ENCODE measurements at regions not wholly inside any gene's neighbourhood (a gene's known extent, or its start where the extent isn't known, plus 50 kb on each side); places are given as distances from the start of the nearest gene placed in this dataset.

DNA sequence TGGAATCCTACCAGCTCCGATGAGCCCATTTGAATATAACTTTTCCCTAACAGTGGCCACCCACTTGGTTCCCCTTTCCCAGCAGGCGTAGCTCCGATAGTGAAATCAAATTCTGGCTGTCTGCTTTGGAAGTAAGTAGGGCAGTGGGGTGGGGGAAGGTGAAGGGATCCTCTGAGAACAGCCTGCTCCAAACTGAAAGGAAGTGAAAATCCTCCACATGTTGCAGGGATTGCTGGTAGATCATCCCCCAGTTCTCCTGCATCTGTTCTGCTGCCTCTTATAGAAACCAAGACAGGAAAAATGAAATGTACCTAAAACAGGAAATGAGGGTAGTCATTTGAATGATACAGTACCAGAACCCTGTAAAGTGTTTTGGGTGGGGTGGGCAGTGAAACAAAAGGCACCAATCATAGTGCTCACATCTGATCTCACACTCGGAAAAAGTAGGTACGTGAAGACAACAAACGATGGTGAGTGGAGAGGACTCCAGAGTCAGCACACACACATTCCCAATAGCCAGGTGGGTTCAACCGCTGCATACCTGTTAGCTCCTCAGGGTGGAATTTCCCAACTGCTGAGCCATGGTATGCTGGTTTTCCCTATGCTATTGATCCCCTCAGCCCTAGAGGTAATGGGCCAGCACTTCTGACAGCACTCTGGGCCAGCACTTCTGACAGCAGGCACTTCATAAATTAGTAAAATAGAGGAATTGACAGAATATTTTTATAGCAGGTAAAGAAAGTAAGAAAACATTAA is 304.9 kb upstream of the ADAMTS9 start:
- H3K27me3 Mint-ChIP-seq, result no peaks in the 10 kb centered on the region
- peaks cover 8% of the 10 kb centered on the region for H3K9me3 Mint-ChIP-seq
- no peaks in the 10 kb centered on the region for H3K4me1 Mint-ChIP-seq (ENCODE audit: low read depth)
- H3K4me3 Mint-ChIP-seq, result no peak overlapping the region
- intact Hi-C loops (cut with micrococcal nuclease), result no loop called here
- no peak overlapping the region for H3K27ac Mint-ChIP-seq
- no peaks in the 10 kb centered on the region for H3K36me3 Mint-ChIP-seq (ENCODE audit: low read depth)

DNA sequence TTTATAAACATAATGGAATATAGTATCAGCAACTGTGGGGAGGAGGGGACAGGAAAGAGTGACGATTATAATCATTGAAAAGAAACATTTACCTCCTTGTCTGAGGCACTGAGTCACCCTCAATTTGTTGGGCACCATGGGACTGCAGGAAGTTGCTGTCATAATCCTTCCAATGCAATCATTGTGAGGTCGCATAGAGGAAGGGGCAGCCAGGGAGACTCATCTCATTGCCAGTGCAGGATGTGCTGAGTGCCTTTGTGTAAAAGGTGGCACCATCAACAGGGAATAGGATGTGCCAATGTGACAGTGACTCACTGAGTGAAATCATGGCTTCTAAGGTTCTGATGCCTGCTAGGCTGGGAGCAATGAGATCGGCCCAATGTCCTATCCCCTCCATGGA is 300.4 kb upstream of the ADAMTS9 start:
- H3K27me3 Mint-ChIP-seq, result no peaks in the 10 kb centered on the region
- intact Hi-C loops (cut with micrococcal nuclease), result no loop called here
- no peaks in the 10 kb centered on the region for H3K36me3 Mint-ChIP-seq (ENCODE audit: low read depth)
- peaks cover 28% of the 10 kb centered on the region for H3K9me3 Mint-ChIP-seq
- no peak overlapping the region for H3K27ac Mint-ChIP-seq
- no peak overlapping the region for H3K4me3 Mint-ChIP-seq
- no peaks in the 10 kb centered on the region for H3K4me1 Mint-ChIP-seq (ENCODE audit: low read depth)

DNA sequence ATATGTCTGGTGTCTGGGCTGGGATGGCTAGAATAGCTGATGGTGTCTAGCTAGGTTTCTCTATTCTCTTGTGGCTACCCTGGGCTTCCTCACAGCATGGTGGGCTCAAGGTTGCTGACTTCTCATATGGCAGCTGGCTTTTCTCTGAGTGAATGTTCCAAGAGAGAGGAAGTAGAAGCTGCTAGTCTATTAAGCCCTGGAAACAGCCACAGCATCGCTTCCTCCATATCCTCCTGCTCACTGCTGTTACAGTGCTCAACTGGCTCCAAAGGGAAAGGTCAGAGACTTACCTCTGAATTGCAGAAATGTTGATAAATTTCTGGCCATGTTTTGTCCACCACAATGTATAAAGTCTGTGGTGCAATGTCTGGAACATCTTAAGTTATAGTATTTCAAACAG is 299.9 kb upstream of the ADAMTS9 start:
- intact Hi-C loops (cut with micrococcal nuclease), result no loop called here
- Mint-ChIP-seq H3K27me3 (no peaks in the 10 kb centered on the region), H3K36me3 (ENCODE audit: low read depth) (no peaks in the 10 kb centered on the region), H3K4me3 (no peak overlapping the region), H3K27ac (no peak overlapping the region), H3K9me3 (peaks cover 28% of the 10 kb centered on the region), H3K4me1 (ENCODE audit: low read depth) (no peaks in the 10 kb centered on the region)

DNA sequence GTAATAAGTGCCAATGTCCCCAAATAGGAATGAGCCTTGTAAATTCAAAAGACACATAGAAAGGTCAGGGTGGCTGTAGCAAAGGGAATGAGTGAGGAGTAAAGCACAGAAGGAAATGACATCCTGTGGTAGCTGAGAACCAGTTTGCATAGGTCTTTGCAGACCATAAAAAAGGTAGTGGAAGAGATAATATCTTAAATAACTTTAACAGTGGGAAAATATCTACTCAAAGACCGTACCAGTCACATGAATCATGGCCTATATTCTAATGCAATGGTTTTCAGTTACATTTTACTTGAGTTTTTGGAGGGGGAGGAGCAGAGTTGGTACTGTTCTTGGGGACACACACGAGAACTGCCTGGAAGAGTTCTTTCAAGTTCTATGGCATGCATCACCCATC is 297.3 kb upstream of the ADAMTS9 start:
- H3K4me1 Mint-ChIP-seq (ENCODE audit: low read depth), result no peaks in the 10 kb centered on the region
- no peaks in the 10 kb centered on the region for H3K27me3 Mint-ChIP-seq
- no peak overlapping the region for H3K27ac Mint-ChIP-seq
- peaks cover 28% of the 10 kb centered on the region for H3K9me3 Mint-ChIP-seq
- intact Hi-C loops (cut with micrococcal nuclease), result no loop called here
- no peaks in the 10 kb centered on the region for H3K36me3 Mint-ChIP-seq (ENCODE audit: low read depth)
- no peak overlapping the region for H3K4me3 Mint-ChIP-seq

DNA sequence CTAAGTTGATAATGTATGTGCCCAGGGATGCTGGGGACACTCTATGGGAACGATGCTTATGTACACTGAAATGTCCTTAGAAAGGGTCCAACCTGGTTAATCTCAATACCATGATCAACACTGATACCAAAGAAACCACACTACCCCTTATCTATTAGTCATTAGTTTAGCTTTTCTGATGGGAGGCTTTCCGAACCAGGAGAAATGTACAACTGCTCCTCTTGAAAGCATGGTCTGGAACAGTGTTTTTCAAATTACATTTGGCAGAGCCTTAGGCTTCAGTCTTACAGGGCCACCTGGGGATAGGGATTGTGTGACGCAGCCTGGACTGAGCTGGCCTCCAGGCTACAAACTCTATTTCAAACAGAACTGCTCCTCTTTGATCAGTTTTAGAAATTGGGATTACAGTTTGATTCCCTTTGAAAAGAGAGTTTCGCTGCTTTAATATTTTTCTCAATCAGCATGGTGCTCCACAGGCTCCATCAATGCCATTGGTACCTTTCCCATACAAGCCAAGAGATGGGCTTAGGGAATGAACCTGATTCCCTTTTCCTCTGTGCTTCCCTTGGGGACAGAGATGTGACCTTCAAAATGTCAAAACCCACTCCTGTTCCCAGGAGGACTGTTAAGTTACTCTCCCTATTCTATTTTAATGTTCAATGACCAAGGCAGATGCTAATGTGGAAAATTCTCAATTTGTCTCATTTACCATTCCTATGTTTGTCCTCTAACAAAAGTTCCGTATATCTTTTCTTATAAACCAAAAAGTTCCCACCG is 296.0 kb upstream of the ADAMTS9 start:
- Mint-ChIP-seq H3K4me1 (ENCODE audit: low read depth) (no peaks in the 10 kb centered on the region), H3K9me3 (peaks cover 25% of the 10 kb centered on the region), H3K27me3 (no peaks in the 10 kb centered on the region), H3K36me3 (ENCODE audit: low read depth) (no peaks in the 10 kb centered on the region), H3K4me3 (no peak overlapping the region), H3K27ac (no peak overlapping the region)
- intact Hi-C loops (cut with micrococcal nuclease), result no loop called here

DNA sequence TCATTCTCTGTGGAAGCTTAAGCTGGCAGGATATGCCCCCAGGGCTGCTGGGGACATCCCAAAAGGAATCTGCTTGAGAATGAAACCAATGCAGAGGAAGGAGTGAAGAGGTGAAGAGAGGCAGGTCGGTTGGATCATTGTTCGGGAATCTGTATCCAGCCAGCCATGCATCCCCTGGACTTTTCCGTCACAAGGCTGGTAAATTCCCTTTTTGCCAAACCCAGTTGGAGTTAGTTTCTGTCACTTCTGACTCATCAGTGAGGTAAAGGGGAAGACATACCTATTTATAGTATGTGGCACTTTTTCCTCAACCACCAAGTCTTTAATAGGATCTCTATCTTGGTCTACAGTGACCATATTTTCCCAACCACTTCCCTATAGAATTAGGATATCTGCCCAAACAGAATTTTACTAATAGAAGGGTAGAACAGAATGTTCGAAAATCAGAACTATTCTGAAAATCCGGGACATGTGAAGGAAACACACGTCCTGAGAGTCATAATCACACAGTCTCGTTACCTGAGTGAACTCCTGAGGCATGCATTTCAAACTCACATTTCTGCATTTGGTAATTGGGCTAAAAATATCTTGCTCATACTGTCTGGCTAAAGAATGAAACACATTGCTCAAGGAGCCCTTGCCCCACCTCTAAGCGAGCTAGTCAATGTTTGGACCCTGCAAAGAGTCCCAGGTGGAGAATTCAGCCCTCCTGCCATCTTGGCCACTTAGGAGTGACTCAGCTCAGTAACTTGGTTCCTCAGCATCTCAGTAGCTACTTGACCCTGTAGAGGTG is 289.7 kb upstream of the ADAMTS9 start:
- H3K36me3 Mint-ChIP-seq (ENCODE audit: low read depth), result no peaks in the 10 kb centered on the region
- peaks cover 2% of the 10 kb centered on the region for H3K27me3 Mint-ChIP-seq
- H3K27ac Mint-ChIP-seq, result no peak overlapping the region
- H3K9me3 Mint-ChIP-seq, result peaks cover 6% of the 10 kb centered on the region
- H3K4me1 Mint-ChIP-seq (ENCODE audit: low read depth), result no peaks in the 10 kb centered on the region
- intact Hi-C loops (cut with micrococcal nuclease), result no loop called here
- H3K4me3 Mint-ChIP-seq, result no peak overlapping the region

DNA sequence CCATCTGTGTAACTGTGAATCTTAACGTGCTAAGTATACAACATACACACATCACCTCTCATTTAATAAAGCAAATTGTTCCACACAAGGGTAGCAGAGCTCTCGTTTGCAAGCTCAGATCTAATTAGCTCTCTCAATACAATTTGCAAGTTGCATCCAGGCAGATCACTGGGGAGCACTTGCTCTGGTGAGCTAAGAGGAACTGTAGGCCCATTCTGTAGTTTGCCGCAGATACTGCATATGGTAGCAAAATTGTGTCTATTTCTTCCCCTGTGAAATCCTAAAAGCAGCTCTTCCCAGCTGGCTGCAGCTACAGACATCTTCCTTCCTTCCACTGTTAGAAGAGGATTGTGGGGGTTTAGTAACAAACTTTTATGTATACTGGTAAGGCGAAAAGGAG is 288.7 kb upstream of the ADAMTS9 start:
- peaks cover 2% of the 10 kb centered on the region for H3K27me3 Mint-ChIP-seq
- no peaks in the 10 kb centered on the region for H3K4me1 Mint-ChIP-seq (ENCODE audit: low read depth)
- no peak overlapping the region for H3K27ac Mint-ChIP-seq
- H3K4me3 Mint-ChIP-seq, result no peak overlapping the region
- intact Hi-C loops (cut with micrococcal nuclease), result no loop called here
- peaks cover 6% of the 10 kb centered on the region for H3K9me3 Mint-ChIP-seq
- no peaks in the 10 kb centered on the region for H3K36me3 Mint-ChIP-seq (ENCODE audit: low read depth)

DNA sequence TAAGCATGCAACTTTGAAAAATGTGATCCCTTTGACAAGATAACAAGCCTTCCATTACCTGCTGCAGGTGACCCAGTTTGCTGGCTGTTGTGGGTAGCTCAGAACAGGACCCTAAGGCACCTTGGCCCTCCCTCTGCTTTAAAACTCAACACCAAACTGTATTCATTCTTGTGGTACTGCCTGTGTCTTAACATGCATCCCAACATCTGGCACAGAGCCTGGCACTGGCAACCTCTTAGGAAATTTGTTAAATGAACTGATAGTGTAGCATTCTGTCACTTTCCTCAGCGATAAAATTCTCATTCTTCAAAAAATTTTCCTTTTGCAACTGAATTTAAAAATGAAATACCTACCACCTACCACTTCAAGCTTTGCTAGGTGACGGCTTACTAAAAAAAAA is 287.3 kb upstream of the ADAMTS9 start:
- Mint-ChIP-seq H3K4me1 (ENCODE audit: low read depth) (no peaks in the 10 kb centered on the region), H3K27ac (no peak overlapping the region), H3K27me3 (peaks cover 4% of the 10 kb centered on the region)

DNA sequence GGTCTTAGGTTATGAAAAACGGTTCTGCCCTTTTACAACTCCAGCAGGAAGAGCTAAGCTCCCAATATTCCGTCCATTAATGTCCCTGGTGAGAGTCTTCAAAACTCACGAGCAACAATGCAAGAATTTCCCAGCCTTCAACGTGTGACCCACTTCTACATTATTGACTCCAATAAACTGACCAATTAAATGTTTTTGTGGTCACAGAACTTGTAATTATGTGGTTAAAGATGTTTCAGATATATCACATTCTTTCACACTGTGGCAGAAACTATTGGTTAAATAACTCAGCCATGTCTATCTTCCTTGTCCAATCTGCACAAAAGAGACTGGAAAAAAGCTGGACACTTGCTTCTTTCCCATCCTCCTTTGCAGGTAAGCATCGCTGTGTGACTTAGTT is 286.6 kb upstream of the ADAMTS9 start:
- Mint-ChIP-seq H3K27me3 (peaks cover 4% of the 10 kb centered on the region), H3K4me3 (no peak overlapping the region), H3K36me3 (ENCODE audit: low read depth) (no peaks in the 10 kb centered on the region), H3K9me3 (peaks cover 6% of the 10 kb centered on the region), H3K4me1 (ENCODE audit: low read depth) (no peaks in the 10 kb centered on the region), H3K27ac (no peak overlapping the region)
- intact Hi-C loops (cut with micrococcal nuclease), result no loop called here

More for the DNA sequence above, 287.3 kb upstream of the ADAMTS9 start:
- intact Hi-C loops (cut with micrococcal nuclease), result no loop called here
- H3K9me3 Mint-ChIP-seq, result peaks cover 6% of the 10 kb centered on the region
- H3K36me3 Mint-ChIP-seq (ENCODE audit: low read depth), result no peaks in the 10 kb centered on the region
- H3K4me3 Mint-ChIP-seq, result no peak overlapping the region

DNA sequence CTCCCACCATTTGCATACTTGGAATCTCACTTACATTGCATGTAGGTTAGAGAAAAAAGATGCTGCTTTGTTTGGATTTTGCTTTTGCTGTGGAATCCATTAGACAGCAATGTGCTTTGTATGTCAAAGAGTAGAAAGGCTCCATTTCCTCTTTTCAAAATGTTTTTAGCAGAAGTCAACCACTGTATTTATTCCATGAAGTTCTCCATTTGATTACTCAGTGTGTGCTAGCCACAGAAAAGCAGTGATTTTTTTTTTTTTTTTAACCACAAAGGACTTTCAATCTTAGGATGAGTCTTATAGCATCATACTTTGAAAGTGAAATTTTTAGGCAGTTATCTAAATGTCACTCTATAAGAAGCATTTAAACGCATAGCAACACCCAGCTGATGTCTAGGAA is 285.0 kb upstream of the ADAMTS9 start:
- Mint-ChIP-seq H3K27me3 (peaks cover 4% of the 10 kb centered on the region), H3K9me3 (peaks cover 6% of the 10 kb centered on the region), H3K27ac (no peak overlapping the region), H3K4me1 (ENCODE audit: low read depth) (no peaks in the 10 kb centered on the region), H3K4me3 (no peak overlapping the region), H3K36me3 (ENCODE audit: low read depth) (no peaks in the 10 kb centered on the region)
- intact Hi-C loops (cut with micrococcal nuclease), result no loop called here

DNA sequence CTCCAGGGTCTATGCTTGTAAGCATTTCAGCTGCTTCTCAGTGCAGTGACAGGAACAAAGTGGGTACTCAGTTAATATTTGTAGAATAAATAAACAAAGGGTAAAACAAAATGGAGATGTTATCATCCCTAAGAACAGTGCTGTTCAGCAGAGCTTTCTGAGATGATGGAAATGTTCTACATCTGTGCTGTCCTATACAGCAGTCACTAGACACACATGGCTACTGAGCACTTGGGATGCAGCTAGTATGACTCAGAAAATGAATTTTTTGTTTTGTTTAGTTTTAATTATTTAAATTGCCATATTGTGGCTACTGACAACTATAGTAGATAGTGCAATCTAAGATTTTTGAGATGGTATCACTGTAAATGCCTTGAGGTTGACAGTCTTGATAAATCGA is 283.8 kb upstream of the ADAMTS9 start:
- H3K9me3 Mint-ChIP-seq, result peaks cover 4% of the 10 kb centered on the region
- no peaks in the 10 kb centered on the region for H3K4me1 Mint-ChIP-seq (ENCODE audit: low read depth)
- no peak overlapping the region for H3K27ac Mint-ChIP-seq
- peaks cover 4% of the 10 kb centered on the region for H3K27me3 Mint-ChIP-seq
- intact Hi-C loops (cut with micrococcal nuclease), result no loop called here
- no peaks in the 10 kb centered on the region for H3K36me3 Mint-ChIP-seq (ENCODE audit: low read depth)
- no peak overlapping the region for H3K4me3 Mint-ChIP-seq

DNA sequence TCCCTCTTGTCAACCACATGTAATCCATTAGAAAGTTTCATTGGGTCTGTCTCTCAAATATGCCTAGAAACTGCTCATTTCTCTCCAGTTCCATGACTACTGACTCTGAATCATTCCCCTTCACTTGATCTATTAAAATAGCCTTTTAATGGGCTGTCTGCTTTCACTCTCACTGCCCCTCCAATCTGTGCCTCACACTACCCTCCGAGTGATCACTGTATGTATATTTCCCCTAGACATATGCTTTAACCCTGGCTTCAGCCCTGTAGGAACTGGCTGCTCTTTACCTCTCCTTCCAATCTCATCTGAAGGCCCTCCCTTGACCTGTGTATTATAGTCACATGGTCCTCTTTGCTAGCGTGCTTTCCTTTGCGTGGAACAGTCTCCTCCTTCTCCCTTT is 282.8 kb upstream of the ADAMTS9 start:
- Mint-ChIP-seq H3K27me3 (peaks cover 4% of the 10 kb centered on the region), H3K27ac (no peak overlapping the region), H3K9me3 (no peaks in the 10 kb centered on the region), H3K36me3 (ENCODE audit: low read depth) (no peaks in the 10 kb centered on the region), H3K4me3 (no peak overlapping the region), H3K4me1 (ENCODE audit: low read depth) (no peaks in the 10 kb centered on the region)
- intact Hi-C loops (cut with micrococcal nuclease), result no loop called here

DNA sequence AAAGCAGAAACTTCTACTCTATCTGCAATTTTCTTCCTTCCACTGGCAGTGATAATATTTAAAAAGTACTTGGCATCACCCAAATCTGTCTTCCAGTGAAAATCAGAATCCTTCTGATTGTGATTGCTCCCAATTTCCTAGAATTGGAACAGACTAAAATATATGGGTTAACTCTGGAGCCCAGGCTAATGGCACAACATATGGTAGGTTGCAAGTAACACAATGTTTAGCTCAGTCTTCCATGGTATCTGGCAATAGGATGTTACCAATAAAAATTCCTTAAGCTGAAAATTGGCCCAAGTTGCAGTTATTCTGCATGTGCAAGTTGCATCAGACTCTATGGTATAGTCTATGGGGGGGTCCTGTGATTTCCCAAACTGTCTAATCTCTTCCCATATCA is 273.5 kb upstream of the ADAMTS9 start:
- Mint-ChIP-seq H3K27ac (no peak overlapping the region), H3K36me3 (ENCODE audit: low read depth) (no peaks in the 10 kb centered on the region), H3K27me3 (no peaks in the 10 kb centered on the region), H3K4me3 (no peak overlapping the region), H3K4me1 (ENCODE audit: low read depth) (no peaks in the 10 kb centered on the region), H3K9me3 (peaks cover 17% of the 10 kb centered on the region)
- intact Hi-C loops (cut with micrococcal nuclease), result no loop called here

DNA sequence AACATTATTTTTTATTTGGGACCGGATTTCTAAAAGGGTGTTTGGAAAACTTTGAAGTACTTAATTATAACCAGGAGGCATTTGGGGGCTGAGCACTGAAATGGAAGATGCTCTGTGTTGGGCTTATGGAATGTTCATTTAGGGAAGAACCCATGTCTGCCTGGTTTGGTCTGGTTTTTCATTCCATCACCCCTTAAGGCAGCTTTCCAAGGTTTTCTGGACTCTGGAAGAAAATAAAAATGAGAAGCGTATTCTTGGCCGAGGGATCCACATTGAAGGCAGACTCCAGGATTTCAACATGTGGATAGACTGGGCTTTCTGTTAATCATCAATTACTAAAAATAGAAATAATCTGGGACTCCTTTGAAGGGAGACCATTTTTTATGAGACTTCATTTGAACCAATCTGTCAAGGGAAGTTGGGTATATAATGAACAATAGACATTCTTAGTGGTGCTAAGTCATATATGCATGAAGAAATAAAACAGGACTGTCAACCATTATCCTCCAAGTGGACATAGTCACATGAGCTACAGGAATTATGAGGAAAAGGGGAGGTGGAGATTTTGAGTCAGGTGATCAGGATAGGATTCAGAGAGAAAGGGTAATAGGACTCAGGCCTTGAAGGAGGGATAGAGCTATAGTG is 270.5 kb upstream of the ADAMTS9 start:
- Mint-ChIP-seq H3K4me3 (no peak overlapping the region), H3K27ac (no peak overlapping the region), H3K4me1 (ENCODE audit: low read depth) (no peaks in the 10 kb centered on the region), H3K9me3 (peaks cover 17% of the 10 kb centered on the region), H3K36me3 (ENCODE audit: low read depth) (no peaks in the 10 kb centered on the region), H3K27me3 (no peaks in the 10 kb centered on the region)
- intact Hi-C loops (cut with micrococcal nuclease), result no loop called here
